ENCODE measurements at regions not wholly inside any gene's neighbourhood (a gene's known extent, or its start where the extent isn't known, plus 50 kb on each side); places are given as distances from the start of the nearest gene placed in this dataset.

DNA sequence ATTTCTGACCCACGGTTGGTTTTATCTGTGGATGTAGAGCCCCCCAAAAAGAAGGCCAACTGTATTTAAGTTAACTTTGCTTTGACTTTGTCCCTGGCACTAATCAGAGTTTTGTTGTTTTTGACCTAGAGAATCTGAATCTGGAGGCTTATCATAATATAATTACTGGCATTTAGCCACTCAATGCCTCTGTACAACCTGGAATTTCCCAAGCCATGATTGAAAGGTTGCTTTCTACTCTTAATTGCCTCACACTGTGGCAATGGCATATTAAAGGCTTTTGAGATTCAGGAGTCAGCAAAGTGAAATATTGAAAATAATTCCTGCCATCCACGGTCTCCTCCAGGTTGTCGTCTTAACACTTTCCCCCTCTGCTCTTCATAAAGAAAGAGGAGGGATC lies 205.2 kb upstream of the GHITM start:
- Histone ChIP-seq H3K27ac (ENCODE audit: low read depth, low read length) (no peak overlapping the region), H2AFZ (ENCODE audit: low read depth, low read length, poor library complexity, severe bottlenecking) (no peak overlapping the region), H3K36me3 (ENCODE audit: control insufficient read depth in 1 of 2, insufficient read depth in 2 of 2, low read length in 2 of 2) (no peaks in the 10 kb centered on the region), H3K4me3 (replicated peaks in 1 of 2; ENCODE audit: low read depth in 1 of 2, low read length in 2 of 2) (no peak overlapping the region), H3K79me2 (ENCODE audit: insufficient read depth, low read length) (no peaks in the 10 kb centered on the region), H3K9ac (ENCODE audit: low read length) (no peak overlapping the region), H3K9me3 (ENCODE audit: control insufficient read depth in 1 of 2, insufficient read depth in 1 of 2, low read depth in 1 of 2, low read length in 2 of 2) (no peaks in the 10 kb centered on the region), H3K27me3 (ENCODE audit: insufficient read depth, low read length) (peaks cover 29% of the 10 kb centered on the region), H4K20me1 (ENCODE audit: insufficient read depth) (no peaks in the 10 kb centered on the region), H3K4me2 (ENCODE audit: low read length) (no peak overlapping the region), H3K9me2 (ENCODE audit: insufficient read depth) (no peaks in the 10 kb centered on the region), H3K4me1 (ENCODE audit: control insufficient read depth in 1 of 2, insufficient read depth in 2 of 2, low read length in 2 of 2) (no peaks in the 10 kb centered on the region)
- CTCF ChIA-PET = no interaction called here
- RAD21 ChIA-PET (ENCODE audit: low non-redundant PET in 1 of 2, low total read pairs in 2 of 2, uncharacterized antibody in 2 of 2, unreplicated experiment in 2 of 2) = no interaction called here
- no peak for ATAC-seq
- DNase-seq (ENCODE audit: low read depth, low spot score) = no peak
- no TSS peak for BruUV-seq (replicated peaks)
- POLR2A ChIA-PET = no interaction called here
- intact Hi-C loops (cut with micrococcal nuclease) = no loop called here
- TF ChIP-seq EZH2phosphoT487 (IDR thresholded peaks at IDR 0.05; ENCODE audit: borderline replicate concordance) (no peak), ZNF274 (IDR thresholded peaks at IDR 0.05; ENCODE audit: low read depth, low read length) (no peak), JUND (IDR thresholded peaks at IDR 0.05) (no peak), POLR2AphosphoS5 (IDR thresholded peaks at IDR 0.05; ENCODE audit: low read depth, low read length) (no peak), EZH2 (IDR thresholded peaks at IDR 0.05) (no peak), SP1 (IDR thresholded peaks at IDR 0.05; ENCODE audit: low read depth) (no peak)
- TF ChIP-seq, protein P1, sequence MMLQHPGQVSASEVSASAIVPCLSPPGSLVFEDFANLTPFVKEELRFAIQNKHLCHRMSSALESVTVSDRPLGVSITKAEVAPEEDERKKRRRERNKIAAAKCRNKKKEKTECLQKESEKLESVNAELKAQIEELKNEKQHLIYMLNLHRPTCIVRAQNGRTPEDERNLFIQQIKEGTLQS (IDR thresholded peaks at IDR 0.05) = no peak
- TF ChIP-seq, protein P2, sequence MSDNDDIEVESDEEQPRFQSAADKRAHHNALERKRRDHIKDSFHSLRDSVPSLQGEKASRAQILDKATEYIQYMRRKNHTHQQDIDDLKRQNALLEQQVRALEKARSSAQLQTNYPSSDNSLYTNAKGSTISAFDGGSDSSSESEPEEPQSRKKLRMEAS (IDR thresholded peaks at IDR 0.05) = no peak
- TF ChIP-seq, protein P3, sequence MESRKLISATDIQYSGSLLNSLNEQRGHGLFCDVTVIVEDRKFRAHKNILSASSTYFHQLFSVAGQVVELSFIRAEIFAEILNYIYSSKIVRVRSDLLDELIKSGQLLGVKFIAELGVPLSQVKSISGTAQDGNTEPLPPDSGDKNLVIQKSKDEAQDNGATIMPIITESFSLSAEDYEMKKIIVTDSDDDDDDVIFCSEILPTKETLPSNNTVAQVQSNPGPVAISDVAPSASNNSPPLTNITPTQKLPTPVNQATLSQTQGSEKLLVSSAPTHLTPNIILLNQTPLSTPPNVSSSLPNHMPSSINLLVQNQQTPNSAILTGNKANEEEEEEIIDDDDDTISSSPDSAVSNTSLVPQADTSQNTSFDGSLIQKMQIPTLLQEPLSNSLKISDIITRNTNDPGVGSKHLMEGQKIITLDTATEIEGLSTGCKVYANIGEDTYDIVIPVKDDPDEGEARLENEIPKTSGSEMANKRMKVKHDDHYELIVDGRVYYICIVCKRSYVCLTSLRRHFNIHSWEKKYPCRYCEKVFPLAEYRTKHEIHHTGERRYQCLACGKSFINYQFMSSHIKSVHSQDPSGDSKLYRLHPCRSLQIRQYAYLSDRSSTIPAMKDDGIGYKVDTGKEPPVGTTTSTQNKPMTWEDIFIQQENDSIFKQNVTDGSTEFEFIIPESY (IDR thresholded peaks at IDR 0.05; ENCODE audit: extremely low read depth, insufficient replicate concordance, low read length) = no peak

Measured in HCT116 (cell line).